Natural killer cell (primary cell): ENCODE measurements at regions not wholly inside any gene's neighbourhood (a gene's known extent, or its start where the extent isn't known, plus 50 kb on each side); places are given as distances from the start of the nearest gene placed in this dataset.

Experiments used
- ATAC-seq, 3 donors: fragments of 150-1000 bp in 2 of 3; fragments of 200-7000 bp in 1 of 3; cut with Tn5 transposase; 1 replicate in 1 of 3; 2 replicates in 2 of 3; pipeline ENCODE4 v1.10.0; 2021; ENCODE audit warnings: mild to moderate bottlenecking in 2 of 3, moderate library complexity in 2 of 3
- DNase-seq, 2 donors: peaks; one replicate each; pipeline versions ENCODE4 v3.0.0 to v3.0.0-alpha.2; 2013 to 2021; ENCODE audit warnings: mixed read lengths in 1 of 2
- H3K27ac ChIP-seq: one replicate; pipeline ENCODE4 v1.5.1; 2013; ENCODE audit warnings: mild to moderate bottlenecking, low read length
- H3K27me3 ChIP-seq: one replicate; pipeline ENCODE4 v1.6.1; 2013; ENCODE audit warnings: low read length; ENCODE audit not compliant: control insufficient read depth, insufficient read depth
- H3K36me3 ChIP-seq: one replicate; pipeline ENCODE4 v1.6.1; 2013; ENCODE audit warnings: low read length; ENCODE audit not compliant: control insufficient read depth, insufficient read depth
- H3K4me1 ChIP-seq: one replicate; pipeline ENCODE4 v1.6.1; 2013; ENCODE audit warnings: low read length; ENCODE audit not compliant: control insufficient read depth, insufficient read depth
- H3K4me3 ChIP-seq: one replicate; pipeline ENCODE4 v1.5.1; 2013; ENCODE audit warnings: low read length
- H3K9me3 ChIP-seq: one replicate; pipeline ENCODE4 v1.6.1; 2013; ENCODE audit warnings: low read length; ENCODE audit not compliant: control insufficient read depth, insufficient read depth
- H3K27ac Mint-ChIP-seq, 2 donors: one replicate each; pipeline ENCODE4 v1.8.0; 2022; ENCODE audit warnings: mild to moderate bottlenecking in 2 of 2, mixed read lengths in 2 of 2, moderate library complexity in 1 of 2
- H3K27me3 Mint-ChIP-seq, 2 donors: one replicate each; pipeline ENCODE4 v1.8.0; 2022; ENCODE audit warnings: low read depth in 2 of 2, mixed read lengths in 2 of 2
- H3K36me3 Mint-ChIP-seq: one replicate; pipeline ENCODE4 v1.8.0; 2022; ENCODE audit warnings: mixed read lengths
- H3K4me1 Mint-ChIP-seq, 2 donors: one replicate each; pipeline ENCODE4 v1.8.0; 2022; ENCODE audit warnings: mixed read lengths in 2 of 2
- H3K4me3 Mint-ChIP-seq: one replicate; pipeline ENCODE4 v1.8.0; 2022; ENCODE audit warnings: mild to moderate bottlenecking, moderate library complexity, mixed read lengths
- H3K9me3 Mint-ChIP-seq, 2 donors: one replicate each; pipeline ENCODE4 v1.8.0; 2022; ENCODE audit warnings: mixed read lengths in 2 of 2
- CTCF ChIP-seq: fragments of 200-600 bp; IDR thresholded peaks from one replicate; pipeline ENCODE4 v1.8.0; 2022; ENCODE audit warnings: antibody characterized with exemption
- WGBS: methylation state at CpG from one replicate; pipeline ENCODE4 v1.1.7; 2013; ENCODE audit warnings: missing lambda C conversion rate; ENCODE audit not compliant: insufficient coverage; 5-methylcytosine and 5-hydroxymethylcytosine counted together
- intact Hi-C: fragments of 100-400 bp; cut with micrococcal nuclease; formaldehyde crosslinking; loops from one replicate; pipeline ENCODE4 v1.14.2; 2022

GRCh38 chr7:54837761-54838160, 78.8 kb upstream of the SEC61G start:
- no peaks in the 10 kb centered on the region for H3K4me1 Mint-ChIP-seq
- no peaks in the 10 kb centered on the region for H3K36me3 ChIP-seq
- no peak for DNase-seq
- no peaks in the 10 kb centered on the region for H3K27me3 ChIP-seq
- no peak overlapping the region for H3K4me3 Mint-ChIP-seq
- ATAC-seq, result no peak
- intact Hi-C loops, result no loop called here
- H3K27ac ChIP-seq, result no peak overlapping the region
- H3K36me3 Mint-ChIP-seq, result no peaks in the 10 kb centered on the region
- no peak overlapping the region for H3K4me3 ChIP-seq
- H3K27ac Mint-ChIP-seq, result no peak overlapping the region
- no peaks in the 10 kb centered on the region for H3K9me3 Mint-ChIP-seq
- no peaks in the 10 kb centered on the region for H3K9me3 ChIP-seq
- 90% methylated on average over 7 of the region's 7 CpGs for WGBS
- TF ChIP-seq CTCF, result no peak
- no peaks in the 10 kb centered on the region for H3K27me3 Mint-ChIP-seq
- no peaks in the 10 kb centered on the region for H3K4me1 ChIP-seq

- Histone ChIP-seq H3K36me3 (no peaks in the 10 kb centered on the region), H3K9me3 (no peaks in the 10 kb centered on the region), H3K27ac (no peak overlapping the region), H3K4me3 (no peak overlapping the region), H3K4me1 (no peaks in the 10 kb centered on the region), H3K27me3 (no peaks in the 10 kb centered on the region)
- WGBS, result 92% methylated on average over 6 of the region's 6 CpGs
- no peak overlapping the region for H3K4me3 Mint-ChIP-seq
- H3K9me3 Mint-ChIP-seq, result no peaks in the 10 kb centered on the region
- ATAC-seq (no peak), DNase-seq (no peak)
- H3K27me3 Mint-ChIP-seq, result no peaks in the 10 kb centered on the region
- no peaks in the 10 kb centered on the region for H3K4me1 Mint-ChIP-seq
- intact Hi-C loops, result no loop called here
- H3K36me3 Mint-ChIP-seq, result no peaks in the 10 kb centered on the region
- no peak overlapping the region for H3K27ac Mint-ChIP-seq
- no peak for TF ChIP-seq CTCF
Measured at GRCh38 chr7:54838175-54838910, 79.3 kb upstream of the SEC61G start.

GRCh38 chr7:54839575-54840213, 80.7 kb upstream of the SEC61G start:
- Histone ChIP-seq H3K27ac (no peak overlapping the region), H3K27me3 (no peaks in the 10 kb centered on the region), H3K4me3 (no peak overlapping the region), H3K9me3 (no peaks in the 10 kb centered on the region), H3K4me1 (no peaks in the 10 kb centered on the region), H3K36me3 (no peaks in the 10 kb centered on the region)
- intact Hi-C loops, result no loop called here
- DNase-seq (no peak), ATAC-seq (no peak)
- H3K27me3 Mint-ChIP-seq, result no peaks in the 10 kb centered on the region
- no peak overlapping the region for H3K27ac Mint-ChIP-seq
- H3K4me3 Mint-ChIP-seq, result no peak overlapping the region
- WGBS, result 67% methylated on average over 9 of the region's 9 CpGs
- H3K9me3 Mint-ChIP-seq, result no peaks in the 10 kb centered on the region
- H3K36me3 Mint-ChIP-seq, result no peaks in the 10 kb centered on the region
- no peak for TF ChIP-seq CTCF
- no peaks in the 10 kb centered on the region for H3K4me1 Mint-ChIP-seq
